ENCODE measurements at regions not wholly inside any gene's neighbourhood (a gene's known extent, or its start where the extent isn't known, plus 50 kb on each side); places are given as distances from the start of the nearest gene placed in this dataset.

DNA sequence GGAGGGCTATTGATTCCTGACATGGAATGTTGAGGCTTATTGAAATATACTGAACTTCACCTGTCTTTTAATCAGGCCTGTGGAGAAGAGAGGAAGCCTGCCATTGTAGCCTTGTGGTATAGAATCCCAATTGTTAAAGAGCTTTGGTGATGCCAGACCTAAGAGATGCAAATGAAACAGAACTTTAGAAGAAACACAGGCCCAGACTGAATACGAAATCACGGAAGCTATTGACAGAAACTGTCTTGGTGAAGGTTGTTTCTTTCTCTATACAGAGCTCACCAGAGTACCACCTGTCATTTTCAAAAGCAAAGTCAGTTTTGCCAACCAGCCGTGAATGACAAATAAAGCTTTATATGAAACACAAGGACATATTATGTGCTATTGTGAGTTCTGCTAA lies 660.3 kb downstream of the ISL1 start:
- no peak for TF ChIP-seq CTCF (IDR thresholded peaks at IDR 0.05)
- no peak for TF ChIP-seq POLR2A (IDR thresholded peaks at IDR 0.05)
